SK-MEL-5 (cell line): ENCODE measurements at regions not wholly inside any gene's neighbourhood (a gene's known extent, or its start where the extent isn't known, plus 50 kb on each side); places are given as distances from the start of the nearest gene placed in this dataset.
"Not testable (repeated sequence)": the region's sequence is repeated elsewhere in the genome, so short reads cannot be mapped to it uniquely, and the experiment has no call there.

Source experiments
- DNase-seq: peaks from one replicate; pipeline ENCODE4 v3.0.0-alpha.2; 2016; ENCODE audit warnings: low read depth, low spot score
- in situ Hi-C: cut with HindIII; loops from 2 replicates; pipeline ENCODE4 v1.10.0; 2016; ENCODE audit warnings: low sequenced_read_pairs, high pct_unique_total_duplicates, low pct_unique_long_range_greater_than_20kb

GRCh38 chr3:171548917-171549316 is 88.7 kb upstream of the TNIK start:
- in situ Hi-C loops, result no loop called here
- peak; percentile 91 for DNase-seq

GRCh38 chr3:171543759-171544300 is 83.6 kb upstream of the TNIK start:
- DNase-seq, result no peak
- in situ Hi-C loops, result no loop called here

GRCh38 chr3:171542976-171543375 is 82.8 kb upstream of the TNIK start:
- in situ Hi-C loops, result no loop called here
- no peak for DNase-seq

GRCh38 chr3:171541647-171542046 is 81.4 kb upstream of the TNIK start:
- in situ Hi-C loops, result no loop called here
- no peak for DNase-seq

GRCh38 chr3:171541181-171541580 is 81.0 kb upstream of the TNIK start:
- in situ Hi-C loops, result no loop called here

GRCh38 chr3:171535799-171536198 is 75.6 kb upstream of the TNIK start:
- DNase-seq, result no peak
- in situ Hi-C loops, result no loop called here

More at GRCh38 chr3:171541181-171541580, 81.0 kb upstream of the TNIK start:
- no peak for DNase-seq

GRCh38 chr3:171535133-171535532 is 74.9 kb upstream of the TNIK start:
- in situ Hi-C loops, result no loop called here
- DNase-seq, result no peak

GRCh38 chr3:171533702-171534101 is 73.5 kb upstream of the TNIK start:
- no peak for DNase-seq
- in situ Hi-C loops, result no loop called here

GRCh38 chr3:171532294-171532693 is 72.1 kb upstream of the TNIK start:
- in situ Hi-C loops, result no loop called here

GRCh38 chr3:171531716-171532115 is 71.5 kb upstream of the TNIK start:
- DNase-seq, result no peak
- in situ Hi-C loops, result no loop called here

More at GRCh38 chr3:171532294-171532693, 72.1 kb upstream of the TNIK start:
- no peak for DNase-seq

GRCh38 chr3:171528102-171528501 is 67.9 kb upstream of the TNIK start:
- in situ Hi-C loops, result no loop called here
- no peak for DNase-seq

- in situ Hi-C loops, result no loop called here
- no peak for DNase-seq
These were observed 66.7 kb upstream of the TNIK start for GRCh38 chr3:171526869-171527268.

- no peak for DNase-seq
- in situ Hi-C loops, result no loop called here
These were observed 65.9 kb upstream of the TNIK start for GRCh38 chr3:171526146-171526545.

GRCh38 chr3:171525437-171525836 is 65.2 kb upstream of the TNIK start:
- DNase-seq, result no peak
- in situ Hi-C loops, result no loop called here

GRCh38 chr3:171524921-171525310 is 64.7 kb upstream of the TNIK start:
- in situ Hi-C loops, result no loop called here
- no peak for DNase-seq

GRCh38 chr3:171522651-171523050 is 62.4 kb upstream of the TNIK start:
- in situ Hi-C loops, result no loop called here
- no peak for DNase-seq

- in situ Hi-C loops, DNase-seq: not testable (repeated sequence)
These were observed 59.2 kb upstream of the TNIK start for GRCh38 chr3:171519423-171519822.

- in situ Hi-C loops, result no loop called here
- peak; percentile 52 for DNase-seq
These were observed 56.6 kb upstream of the TNIK start for GRCh38 chr3:171516765-171517164.

GRCh38 chr3:171514466-171514865 is 54.3 kb upstream of the TNIK start:
- DNase-seq, result peak; percentile 26
- in situ Hi-C loops, result no loop called here

GRCh38 chr3:171511450-171511849 is 51.2 kb upstream of the TNIK start:
- in situ Hi-C loops, result no loop called here
- no peak for DNase-seq
